Iris pigment epithelial cell (primary cell): ENCODE measurements at regions not wholly inside any gene's neighbourhood (a gene's known extent, or its start where the extent isn't known, plus 50 kb on each side); places are given as distances from the start of the nearest gene placed in this dataset.
A peak's percentile ranks its signal among the peaks of the same experiment; 100 is the strongest.

Experiments used
- DNase-seq: peaks from one replicate; pipeline ENCODE4 v3.0.0-alpha.2; 2011; ENCODE audit warnings: low read depth

DNA sequence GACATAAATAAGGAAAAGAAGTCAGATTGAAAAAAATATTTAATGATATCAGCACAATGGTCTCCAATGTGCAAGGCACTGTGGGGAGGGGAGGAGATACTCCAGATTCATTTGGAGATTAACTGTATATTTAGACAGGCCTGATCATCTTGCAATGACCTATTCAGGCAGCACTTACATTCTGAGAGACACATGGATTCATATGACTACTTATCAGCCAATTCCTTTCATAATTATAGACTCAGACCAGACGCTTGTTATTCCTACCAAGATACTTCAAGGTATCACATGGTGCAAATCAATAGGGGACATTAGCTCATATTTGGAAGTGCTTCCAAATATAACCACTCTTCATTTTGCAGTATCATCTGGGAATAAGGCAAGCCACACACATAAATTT, 153.5 kb upstream of the TARS1 start:
- DNase-seq = no peak

GRCh38 chr5:33291216-33292000, 149.4 kb upstream of the TARS1 start:
- no peak for DNase-seq

DNA sequence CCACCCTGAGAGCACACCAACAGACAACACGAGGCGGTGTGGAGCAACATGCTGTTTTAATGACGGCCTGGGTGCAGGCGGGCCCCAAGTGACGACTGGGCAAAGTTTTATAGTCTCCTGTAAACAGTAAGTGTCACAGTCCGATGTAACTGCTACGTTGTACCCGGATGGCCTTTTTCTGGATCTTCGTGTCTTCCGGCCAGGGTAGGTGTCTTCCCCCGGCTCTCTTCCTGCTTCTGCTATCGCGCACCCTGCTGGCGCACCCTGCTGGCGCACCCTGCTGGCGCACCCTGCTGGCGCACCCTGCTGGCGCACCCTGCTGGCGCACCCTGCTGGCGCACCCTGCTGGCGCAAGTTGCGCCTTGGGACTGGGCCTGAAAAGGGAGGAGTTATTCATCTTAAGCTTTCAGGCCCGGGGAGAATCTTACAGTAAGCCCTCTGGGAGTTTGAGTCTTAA, 143.0 kb upstream of the TARS1 start:
- DNase-seq = no peak

- DNase-seq = peak; percentile 75
Measured at GRCh38 chr5:33299621-33300208, 141.1 kb upstream of the TARS1 start.

- no peak for DNase-seq
Measured at GRCh38 chr5:33300209-33300742, 140.5 kb upstream of the TARS1 start.

DNA sequence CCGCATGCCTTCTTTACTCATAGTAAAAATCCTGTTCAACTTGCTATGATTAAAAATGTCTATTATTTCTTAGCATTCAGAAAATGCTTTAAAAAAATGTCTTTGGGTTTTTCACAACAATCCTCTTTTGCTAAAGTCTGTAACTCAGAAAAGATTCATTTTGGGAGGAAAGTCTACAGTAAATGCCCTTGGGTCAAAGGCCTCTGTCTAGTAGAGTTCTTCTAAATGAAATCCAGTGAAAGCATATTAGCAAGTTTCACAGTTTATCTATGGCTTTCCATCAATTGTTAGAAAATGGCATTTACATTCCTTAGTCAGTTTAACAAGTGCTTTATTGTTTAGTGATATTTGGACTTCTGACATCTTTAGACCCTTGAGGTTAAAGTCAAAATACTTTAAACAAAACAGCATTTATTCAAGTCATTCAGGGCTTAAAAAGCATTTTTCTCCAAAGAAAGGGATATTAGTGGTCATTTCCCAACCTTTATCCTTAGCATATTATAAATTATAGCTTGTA, 137.1 kb upstream of the TARS1 start:
- no peak for DNase-seq

DNA sequence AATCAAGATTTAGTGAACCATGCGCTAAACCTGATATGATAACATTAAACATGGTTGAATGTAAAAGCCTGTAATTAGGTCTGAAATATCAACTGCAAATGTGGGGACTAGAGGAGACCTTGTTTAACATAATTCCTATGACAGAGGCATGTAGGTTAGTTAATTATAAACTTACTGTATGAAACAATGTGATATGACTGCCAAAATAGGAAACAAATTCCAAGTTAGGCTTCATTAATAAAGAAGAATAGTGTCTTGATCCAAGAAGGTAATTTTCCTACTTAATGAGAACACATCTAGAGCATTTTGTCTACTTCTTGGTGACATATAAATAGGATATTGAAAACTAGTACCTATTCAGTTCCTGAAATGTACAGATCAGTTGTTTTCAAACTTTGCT, 136.2 kb upstream of the TARS1 start:
- no peak for DNase-seq

DNA sequence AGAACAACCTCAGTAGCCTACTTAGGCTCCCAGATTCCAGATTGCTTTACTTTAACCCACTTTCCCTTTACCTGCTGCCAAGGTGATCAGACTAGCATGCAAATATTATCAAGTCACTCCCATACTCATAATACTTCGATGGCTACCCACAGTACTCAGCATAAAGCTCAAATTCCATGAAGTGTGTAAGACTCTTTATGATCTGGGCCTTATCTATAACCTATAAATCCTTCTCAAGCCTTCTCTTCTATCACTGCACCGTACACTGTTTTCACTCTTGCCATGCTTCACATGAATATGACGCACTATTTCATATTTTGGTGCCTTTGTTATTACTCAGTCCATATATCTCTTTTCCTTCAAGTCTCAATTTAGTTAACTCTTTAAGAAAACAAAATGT, 135.2 kb upstream of the TARS1 start:
- DNase-seq = no peak

DNA sequence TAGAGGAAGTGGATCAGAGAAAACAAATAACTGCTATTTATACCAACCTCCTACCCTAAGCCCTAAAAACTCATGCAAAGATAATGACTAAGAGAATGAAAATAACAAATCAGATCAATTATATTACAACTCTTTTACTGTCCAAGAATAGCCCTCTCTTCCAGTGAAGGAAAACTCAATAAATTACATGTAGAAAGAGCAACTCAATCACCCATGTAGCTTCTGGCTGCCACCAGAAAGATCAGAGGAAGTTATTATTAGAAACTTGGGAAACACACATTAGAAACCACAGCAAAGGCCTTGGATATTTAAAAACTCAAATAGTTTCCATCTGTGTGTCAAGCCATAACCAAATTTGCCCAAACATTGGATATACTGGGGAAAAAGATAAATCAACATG, 134.0 kb upstream of the TARS1 start:
- peak; percentile 44 for DNase-seq

DNA sequence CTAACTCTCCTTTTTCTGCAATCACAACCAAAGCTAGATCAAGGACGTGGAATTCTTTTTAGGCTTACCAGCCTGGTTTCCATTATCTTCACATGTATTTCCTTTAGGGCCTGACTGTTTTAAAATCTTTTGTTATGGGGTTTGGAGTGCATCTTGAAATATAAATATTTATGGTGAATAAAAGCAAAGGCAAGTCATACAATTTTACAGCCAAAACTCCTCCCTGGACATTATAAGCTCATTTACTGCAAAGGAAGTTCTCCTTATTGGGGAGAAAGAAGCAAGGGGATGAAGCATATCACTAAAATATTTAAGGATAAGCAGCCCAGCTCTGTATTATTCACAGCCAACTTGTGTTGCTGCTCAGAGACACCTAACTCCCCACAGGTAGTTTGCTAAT, 132.2 kb upstream of the TARS1 start:
- no peak for DNase-seq

DNA sequence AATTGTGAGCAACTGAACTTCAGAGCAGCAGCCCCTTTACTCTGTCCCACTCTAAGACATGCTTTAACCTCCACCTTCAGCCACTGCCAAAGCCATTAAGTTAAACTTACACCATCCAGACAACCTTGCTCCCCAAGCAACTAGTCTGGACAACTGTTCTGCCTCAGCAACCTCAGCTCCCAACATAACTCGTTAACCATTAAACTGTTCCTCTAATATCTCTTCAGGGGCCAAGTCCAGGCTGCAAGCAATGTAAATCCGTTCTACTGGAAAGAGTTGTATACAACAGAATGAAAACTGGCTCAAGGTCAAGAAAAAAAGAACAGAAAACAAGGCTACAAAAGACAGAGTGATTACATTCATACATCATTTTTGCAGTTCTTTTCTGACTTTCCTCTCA, 131.7 kb upstream of the TARS1 start:
- DNase-seq = peak; percentile 48

DNA sequence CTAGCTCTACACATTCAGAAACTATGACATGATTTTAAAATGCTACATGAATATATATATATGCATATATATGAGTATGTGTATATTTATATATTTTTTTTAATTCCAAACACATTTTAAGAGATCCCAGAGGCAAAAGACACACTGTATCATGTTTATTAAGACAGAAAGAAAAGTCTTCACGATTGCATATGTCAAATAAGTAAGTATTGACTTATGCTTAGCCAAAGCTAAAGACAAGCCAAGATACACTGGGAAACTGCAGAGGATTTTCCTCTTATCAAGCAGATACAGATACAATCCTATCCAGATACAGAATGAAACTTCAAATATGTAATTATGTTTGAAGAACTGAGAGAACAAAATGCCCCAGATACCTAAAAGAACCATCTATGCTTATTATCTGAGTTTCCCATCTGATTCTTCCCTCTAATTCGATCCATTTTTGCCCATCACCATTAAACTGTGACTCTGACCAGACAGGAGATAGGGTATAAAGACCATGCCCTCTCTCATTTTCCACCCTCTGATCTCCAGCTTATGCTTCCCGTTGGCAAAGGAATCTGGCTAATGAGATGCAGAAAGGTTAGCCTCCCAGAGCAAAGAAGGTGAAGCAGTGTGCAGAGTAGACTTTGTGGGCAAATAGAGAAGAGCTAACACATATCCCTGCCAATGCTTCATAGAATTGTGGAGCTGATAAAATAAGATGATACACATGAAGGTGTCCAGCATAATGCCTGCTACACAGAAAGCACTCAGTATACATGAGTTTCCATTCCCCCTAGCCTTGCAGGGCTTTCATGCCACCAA, 131.0 kb upstream of the TARS1 start:
- DNase-seq = no peak

DNA sequence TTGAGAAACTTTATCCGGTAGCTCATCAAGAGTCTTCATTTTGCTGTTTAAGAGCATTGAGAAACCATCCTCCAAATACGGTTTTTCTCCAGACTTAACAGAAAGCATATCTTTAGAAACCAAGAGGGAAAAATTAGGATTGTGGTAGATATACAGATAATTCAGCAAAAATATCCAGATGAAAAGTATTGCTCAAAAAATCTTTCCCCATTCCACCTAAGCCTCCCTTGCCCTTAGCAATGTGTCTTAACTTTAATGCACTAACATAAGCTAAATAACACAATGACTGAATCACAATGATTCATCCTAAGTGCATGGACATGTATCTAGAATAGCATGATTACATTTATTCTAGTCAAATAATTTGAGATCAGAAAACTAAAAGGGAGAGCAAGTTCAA, 130.3 kb upstream of the TARS1 start:
- peak; percentile 94 for DNase-seq

DNA sequence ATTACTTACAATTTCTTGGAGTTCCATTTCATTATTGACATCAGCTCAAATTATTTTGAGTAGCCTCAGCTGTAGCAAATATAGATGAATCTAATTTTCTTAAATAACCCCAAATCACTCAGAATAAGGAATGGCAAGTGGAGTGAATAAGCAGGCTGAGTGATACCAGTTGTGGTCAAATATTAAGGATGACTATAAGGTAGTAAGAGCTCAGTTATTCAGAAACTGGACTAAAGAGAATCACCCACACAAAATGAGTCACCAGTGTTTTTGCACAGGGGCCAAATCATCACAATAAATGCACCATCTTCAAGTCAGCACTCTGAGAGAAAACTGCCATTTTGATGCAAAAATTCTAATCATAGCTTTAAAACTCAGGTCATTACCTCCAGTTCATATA, 128.9 kb upstream of the TARS1 start:
- DNase-seq = peak; percentile 97

DNA sequence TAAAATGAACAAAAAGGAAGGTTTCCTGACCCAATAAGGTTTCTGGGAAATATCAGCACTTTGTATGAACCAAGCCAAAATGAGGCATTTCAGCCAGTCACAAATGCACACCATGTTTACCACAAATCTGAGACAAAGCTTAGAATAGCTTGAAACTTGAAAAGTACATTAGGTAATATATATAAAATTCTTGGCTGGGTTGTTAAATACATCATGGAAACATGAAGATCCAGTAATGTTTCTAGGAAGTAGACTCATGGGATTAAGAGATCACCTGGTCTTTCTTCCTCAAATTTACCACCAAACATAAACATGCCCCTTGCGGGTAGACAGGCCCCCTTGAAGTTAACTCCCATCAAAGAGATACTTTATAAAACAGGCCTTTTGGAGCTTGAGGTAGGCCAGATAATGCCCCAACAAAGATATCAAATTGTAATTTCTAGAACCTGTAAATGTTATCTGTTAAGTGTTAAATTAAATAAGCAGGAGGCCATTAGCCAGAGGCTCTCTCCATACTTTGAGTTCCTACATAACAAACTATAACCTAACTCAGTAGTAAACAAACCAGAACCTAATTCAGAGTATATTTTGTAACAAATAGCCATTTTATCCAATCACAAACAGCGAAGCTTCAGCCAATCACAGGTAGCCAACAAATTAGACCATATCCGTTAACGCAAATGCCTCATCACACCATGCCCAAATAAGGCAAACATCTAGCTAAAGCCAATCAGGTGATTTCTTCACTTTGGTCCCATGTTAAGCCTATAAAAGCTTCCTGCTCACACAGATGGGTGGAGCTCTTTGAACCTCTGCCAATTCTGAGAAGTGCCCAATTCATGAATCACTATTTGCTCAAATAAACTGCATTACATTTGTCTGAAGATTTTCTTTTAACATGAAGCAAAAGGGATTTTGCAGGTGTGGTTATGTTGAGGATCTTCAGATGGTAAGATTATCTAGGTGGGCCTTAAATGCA, 127.9 kb upstream of the TARS1 start:
- DNase-seq = peak; percentile 97

- DNase-seq = peak; percentile 12
Measured at GRCh38 chr5:33315189-33315588, 125.6 kb upstream of the TARS1 start.

- peak; percentile 63 for DNase-seq
Measured at GRCh38 chr5:33316773-33317172, 124.0 kb upstream of the TARS1 start.

DNA sequence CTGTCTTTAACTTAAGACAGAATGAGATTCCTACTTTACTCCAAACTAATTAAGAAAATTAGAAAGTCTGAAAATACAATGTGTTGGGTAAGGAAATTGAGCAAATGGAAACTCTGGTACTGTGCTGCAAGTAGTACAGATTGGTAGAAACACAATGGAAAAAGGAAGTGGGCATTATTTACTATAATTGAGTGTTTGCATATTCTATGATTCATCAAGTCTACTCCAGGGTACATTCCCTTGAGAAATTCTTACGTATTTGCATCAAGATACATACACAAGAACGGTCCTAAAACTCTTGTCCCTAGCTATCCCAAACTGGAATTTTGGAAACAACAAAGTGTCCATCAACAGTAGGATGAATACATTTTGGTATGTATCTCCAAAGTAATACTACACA, 123.5 kb upstream of the TARS1 start:
- DNase-seq = peak; percentile 78

DNA sequence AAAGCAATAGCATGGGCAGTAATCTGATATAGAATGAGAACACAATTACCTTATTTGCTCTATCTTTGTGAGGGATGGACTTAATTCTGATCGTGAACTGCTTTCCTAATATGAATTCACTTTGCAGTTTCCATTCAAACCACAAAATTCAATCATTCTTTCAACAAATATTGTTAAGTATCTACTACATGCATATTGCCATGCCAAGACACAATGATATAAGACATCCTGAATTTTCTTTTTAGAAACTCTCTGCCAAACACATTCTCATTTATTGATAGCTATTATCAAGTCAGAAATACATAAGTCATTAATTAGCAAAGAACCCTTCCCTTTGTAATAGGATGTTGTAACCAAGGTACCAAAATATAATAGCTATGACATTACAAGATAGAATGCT, 121.6 kb upstream of the TARS1 start:
- DNase-seq = no peak

GRCh38 chr5:33319841-33320240, 120.9 kb upstream of the TARS1 start:
- peak; percentile 27 for DNase-seq

DNA sequence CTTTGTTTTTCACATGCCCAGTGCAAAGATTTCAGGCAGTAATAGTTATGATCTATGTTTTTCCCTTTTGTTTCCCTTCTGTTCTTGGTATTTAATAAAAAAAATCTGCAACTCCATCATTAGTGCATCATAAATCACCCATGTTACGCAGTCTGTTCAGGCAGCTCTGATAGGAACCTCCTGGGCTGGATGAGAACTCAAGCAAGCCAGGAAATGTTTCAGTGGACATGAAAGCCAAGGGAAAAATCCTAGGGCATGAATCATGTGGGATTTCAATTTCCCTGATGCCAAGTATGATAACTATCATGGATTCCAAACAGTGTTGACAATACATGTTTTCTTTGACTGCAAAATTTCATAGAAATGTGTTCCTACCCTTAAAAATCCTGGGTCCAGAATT, 119.7 kb upstream of the TARS1 start:
- DNase-seq = peak; percentile 96
